Panc1 (cell line): ENCODE measurements at regions not wholly inside any gene's neighbourhood (a gene's known extent, or its start where the extent isn't known, plus 50 kb on each side); places are given as distances from the start of the nearest gene placed in this dataset.

Experiments
- CTCF ChIP-seq: fragments of 450-650 bp; IDR thresholded peaks from 2 replicates; pipeline ENCODE4 v1.5.1; 2017; ENCODE audit warnings: mild to moderate bottlenecking
- POLR2AphosphoS5 ChIP-seq: IDR thresholded peaks from 2 replicates; pipeline ENCODE4 v1.6.1; 2012; ENCODE audit warnings: mild to moderate bottlenecking, low read depth, low read length, moderate library complexity
- TCF7L2 ChIP-seq: IDR thresholded peaks from 2 replicates; pipeline ENCODE4 v1.6.1; 2011; ENCODE audit warnings: mild to moderate bottlenecking, low read depth, low read length, inconsistent platforms

- no peak for TF ChIP-seq CTCF
- TF ChIP-seq POLR2AphosphoS5, result no peak
- TF ChIP-seq TCF7L2, result no peak
Observed at GRCh38 chr4:163598028-163598427, 103.5 kb downstream of the TMA16 start.
